Transverse colon (tissue), 4 donors: ENCODE measurements at regions not wholly inside any gene's neighbourhood (a gene's known extent, or its start where the extent isn't known, plus 50 kb on each side); places are given as distances from the start of the nearest gene placed in this dataset.

ENCODE experiments used
- DNase-seq: peaks from one replicate; pipeline ENCODE4 v3.0.0-alpha.2; 2019
- H3K27ac ChIP-seq, 4 donors: fragments of 200-600 bp; sonication (generic); 2 replicates each; pipeline ENCODE4 v1.5.1; 2016 to 2018; ENCODE audit warnings: inconsistent platforms in 4 of 4
- H3K27me3 ChIP-seq: fragments of 200-600 bp; sonication (generic); 2 replicates; pipeline ENCODE4 v1.5.1; 2017; ENCODE audit warnings: inconsistent platforms
- H3K36me3 ChIP-seq, 4 donors: fragments of 200-600 bp; sonication (generic); 2 replicates each; pipeline ENCODE4 v1.5.1; 2017 to 2019; ENCODE audit warnings: inconsistent platforms in 4 of 4
- H3K4me1 ChIP-seq, 4 donors: fragments of 200-600 bp; sonication (generic); 2 replicates each; pipeline ENCODE4 v1.5.1; 2017 to 2020; ENCODE audit warnings: inconsistent platforms in 4 of 4
- H3K4me3 ChIP-seq, 4 donors: fragments of 200-600 bp; sonication (generic); 1 replicate in 1 of 4; 2 replicates in 3 of 4; pipeline versions ENCODE4 v1.5.1 to v1.6.1; 2017 to 2019; ENCODE audit warnings: inconsistent platforms in 4 of 4
- H3K9me3 ChIP-seq, 2 donors: fragments of 200-600 bp; sonication (generic); 2 replicates each; pipeline ENCODE4 v1.5.1; 2017 to 2019; ENCODE audit warnings: inconsistent platforms in 2 of 2
- CTCF ChIP-seq, 5 experiments: fragments of 200-600 bp in 3 of 5; fragments of 450-650 bp in 2 of 5; sonication (generic) in 3 of 5; IDR thresholded peaks; 1 replicate in 2 of 5; 2 replicates in 3 of 5; pipeline ENCODE4 v1.5.1; 2016 to 2017; ENCODE audit warnings: antibody characterized with exemption in 5 of 5, inconsistent platforms in 3 of 5, mild to moderate bottlenecking in 2 of 5, moderate library complexity in 1 of 5
- EP300 ChIP-seq: sonication (generic); formaldehyde crosslinking; IDR thresholded peaks from one replicate; pipeline ENCODE4 v1.6.1; 2017; ENCODE audit warnings: antibody characterized with exemption, low read depth
- POLR2A ChIP-seq: fragments of 450-650 bp; IDR thresholded peaks from one replicate; pipeline ENCODE4 v1.6.1; 2016; ENCODE audit warnings: antibody characterized with exemption, mild to moderate bottlenecking, moderate library complexity
- POLR2AphosphoS5 ChIP-seq, 3 donors: sonication (generic); formaldehyde crosslinking; IDR thresholded peaks; one replicate each; pipeline ENCODE4 v1.6.1; 2016; ENCODE audit warnings: antibody characterized with exemption in 3 of 3
- WGBS, 2 donors: methylation state at CpG; one replicate each; pipeline ENCODE4 v1.1.5; 2018; ENCODE audit warnings: low coverage in 1 of 2; 5-methylcytosine and 5-hydroxymethylcytosine counted together
- in situ Hi-C, 4 donors: fragments of 200-750 bp; cut with MboI; loops; one replicate each; pipeline versions ENCODE4 v1.15.0 to v1.15.1; 2017; ENCODE audit warnings: low sequenced_read_pairs in 3 of 4, low pct_ligation_motif_present in 1 of 4, low pct_unique_long_range_greater_than_20kb in 1 of 4
- intact Hi-C: fragments of 100-400 bp; cut with DNase I; formaldehyde crosslinking; loops from one replicate; pipeline ENCODE4 v1.15.1; 2023; ENCODE audit warnings: low total_unique reads

- DNase-seq, result no peak
- H3K9me3 ChIP-seq, result no peaks in the 10 kb centered on the region
- peaks cover 0 to 5% (median 2%) of the 10 kb centered on the region in 4 donors for H3K4me1 ChIP-seq
- TF ChIP-seq POLR2A (no peak), CTCF (IDR thresholded peaks at IDR 0.05) (no peak), POLR2AphosphoS5 (IDR thresholded peaks at IDR 0.05) (no peak), EP300 (no peak)
- H3K27me3 ChIP-seq, result no peaks in the 10 kb centered on the region
- intact Hi-C loops (no loop called here), in situ Hi-C loops (no loop called here)
- H3K36me3 ChIP-seq, result no peaks in the 10 kb centered on the region
- WGBS, 2 donors, result 86 to 95% methylated on average over 3 to 5 of the region's 5 CpGs
- H3K27ac ChIP-seq, result no peak overlapping the region
- no peak overlapping the region for H3K4me3 ChIP-seq
Observed at GRCh38 chr9:643966-644365, 197.5 kb upstream of the DMRT1 start.

GRCh38 chr9:647522-647921, 194.0 kb upstream of the DMRT1 start:
- WGBS, 2 donors, result 93 to 98% methylated on average over 1 to 4 of the region's 4 CpGs
- in situ Hi-C loops, result no loop called here

GRCh38 chr9:649128-650074, 192.1 kb upstream of the DMRT1 start:
- TF ChIP-seq CTCF (IDR thresholded peaks at IDR 0.05), result no peak
- TF ChIP-seq POLR2A, result no peak
- TF ChIP-seq POLR2AphosphoS5 (IDR thresholded peaks at IDR 0.05), result no peak
- TF ChIP-seq EP300, result no peak
- in situ Hi-C loops, result no loop called here
- Histone ChIP-seq H3K9me3 (no peaks in the 10 kb centered on the region), H3K27ac (peak overlapping the region in 2 of 4 donors; percentile 5 to 9), H3K27me3 (no peaks in the 10 kb centered on the region), H3K4me1 (peaks cover 4 to 33% (median 11%) of the 10 kb centered on the region in 4 donors), H3K4me3 (no peak overlapping the region), H3K36me3 (no peaks in the 10 kb centered on the region)
- intact Hi-C loops, result no loop called here
- 67 to 79% methylated on average over 5 to 9 of the region's 9 CpGs for WGBS, 2 donors
- DNase-seq, result no peak

More at GRCh38 chr9:647522-647921, 194.0 kb upstream of the DMRT1 start:
- H3K4me1 ChIP-seq, result peaks cover 0 to 21% (median 9%) of the 10 kb centered on the region in 4 donors
- no peak overlapping the region for H3K4me3 ChIP-seq
- no peak for TF ChIP-seq POLR2AphosphoS5 (IDR thresholded peaks at IDR 0.05)
- TF ChIP-seq CTCF (IDR thresholded peaks at IDR 0.05), result no peak
- no peak for TF ChIP-seq EP300
- TF ChIP-seq POLR2A, result no peak
- no peak for DNase-seq
- H3K27me3 ChIP-seq, result no peaks in the 10 kb centered on the region
- no peaks in the 10 kb centered on the region for H3K9me3 ChIP-seq
- intact Hi-C loops, result no loop called here
- H3K36me3 ChIP-seq, result no peaks in the 10 kb centered on the region
- H3K27ac ChIP-seq, result no peak overlapping the region

- 89 to 100% methylated on average over 1 of the region's 1 CpG for WGBS, 2 donors
- no peak overlapping the region for H3K4me3 ChIP-seq
- no peaks in the 10 kb centered on the region for H3K36me3 ChIP-seq
- peaks cover 4 to 33% (median 11%) of the 10 kb centered on the region in 4 donors for H3K4me1 ChIP-seq
- in situ Hi-C loops, result no loop called here
- no peaks in the 10 kb centered on the region for H3K9me3 ChIP-seq
- peak overlapping the region in 3 of 4 donors; percentile 9 to 38 (median 10) for H3K27ac ChIP-seq
- intact Hi-C loops, result no loop called here
- TF ChIP-seq CTCF (IDR thresholded peaks at IDR 0.05), result no peak
- no peak for TF ChIP-seq EP300
- TF ChIP-seq POLR2A, result no peak
- no peak for TF ChIP-seq POLR2AphosphoS5 (IDR thresholded peaks at IDR 0.05)
- DNase-seq, result no peak
- no peaks in the 10 kb centered on the region for H3K27me3 ChIP-seq
Observed at GRCh38 chr9:650362-650761, 191.1 kb upstream of the DMRT1 start.
